ENCODE measurements at regions not wholly inside any gene's neighbourhood (a gene's known extent, or its start where the extent isn't known, plus 50 kb on each side); places are given as distances from the start of the nearest gene placed in this dataset.

- CTCF ChIA-PET = no interaction called here
- ATAC-seq = no peak
- Histone ChIP-seq H3K36me3 (ENCODE audit: control insufficient read depth, insufficient read depth, low read length) (no peaks in the 10 kb centered on the region), H3K4me3 (ENCODE audit: low read depth in 2 of 2, low read length in 2 of 2) (no peak overlapping the region), H3K27ac (ENCODE audit: low read length) (no peak overlapping the region), H3K9me3 (ENCODE audit: control insufficient read depth, insufficient read depth, low read depth, low read length) (no peaks in the 10 kb centered on the region), H3K27me3 (ENCODE audit: control insufficient read depth, insufficient read depth, low read length) (no peaks in the 10 kb centered on the region; the same call in 1 of the 2 replicates), H3K4me1 (ENCODE audit: control insufficient read depth, insufficient read depth, low read length) (no peaks in the 10 kb centered on the region)
- DNase-seq (ENCODE audit: low read depth, low spot score) = no peak
- in situ Hi-C loops (cut with HindIII; ENCODE audit: low pct_unique_long_range_greater_than_20kb, low sequenced_read_pairs) (no loop called here), intact Hi-C loops (cut with micrococcal nuclease; ENCODE audit: unreplicated experiment) (loop anchor here (2.0 kb wide), 1 partner anchor 14 kb away; no protein-coding TSS in a partner anchor)
- POLR2A ChIA-PET = no interaction called here
- TF ChIP-seq, protein P1, sequence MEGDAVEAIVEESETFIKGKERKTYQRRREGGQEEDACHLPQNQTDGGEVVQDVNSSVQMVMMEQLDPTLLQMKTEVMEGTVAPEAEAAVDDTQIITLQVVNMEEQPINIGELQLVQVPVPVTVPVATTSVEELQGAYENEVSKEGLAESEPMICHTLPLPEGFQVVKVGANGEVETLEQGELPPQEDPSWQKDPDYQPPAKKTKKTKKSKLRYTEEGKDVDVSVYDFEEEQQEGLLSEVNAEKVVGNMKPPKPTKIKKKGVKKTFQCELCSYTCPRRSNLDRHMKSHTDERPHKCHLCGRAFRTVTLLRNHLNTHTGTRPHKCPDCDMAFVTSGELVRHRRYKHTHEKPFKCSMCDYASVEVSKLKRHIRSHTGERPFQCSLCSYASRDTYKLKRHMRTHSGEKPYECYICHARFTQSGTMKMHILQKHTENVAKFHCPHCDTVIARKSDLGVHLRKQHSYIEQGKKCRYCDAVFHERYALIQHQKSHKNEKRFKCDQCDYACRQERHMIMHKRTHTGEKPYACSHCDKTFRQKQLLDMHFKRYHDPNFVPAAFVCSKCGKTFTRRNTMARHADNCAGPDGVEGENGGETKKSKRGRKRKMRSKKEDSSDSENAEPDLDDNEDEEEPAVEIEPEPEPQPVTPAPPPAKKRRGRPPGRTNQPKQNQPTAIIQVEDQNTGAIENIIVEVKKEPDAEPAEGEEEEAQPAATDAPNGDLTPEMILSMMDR (IDR thresholded peaks at IDR 0.05) = no peak
- BruUV-seq (replicated peaks) = no TSS peak
These were observed 187.7 kb downstream of the PTPN20 start for GRCh38 chr10:47098964-47099363.

DNA sequence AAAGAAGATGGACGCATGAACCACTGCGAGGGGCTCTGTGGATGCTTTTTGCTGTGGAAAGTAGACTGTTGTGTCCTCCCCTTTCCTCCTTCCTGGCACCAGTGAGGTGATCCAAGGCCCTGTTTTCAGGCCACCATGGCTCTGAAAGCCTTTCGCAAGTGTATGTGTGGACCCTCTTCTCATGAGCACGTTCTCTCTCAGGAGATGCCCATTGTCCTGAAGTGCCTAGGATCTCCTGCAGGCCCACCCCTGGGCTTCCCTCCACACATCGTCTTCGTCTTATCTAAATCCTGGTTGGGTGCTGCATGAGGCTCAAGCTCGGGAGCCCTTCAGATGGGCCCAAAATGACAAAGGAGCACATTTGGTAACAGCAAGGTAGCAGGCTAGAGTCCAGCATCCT lies 188.2 kb downstream of the PTPN20 start:
- no peaks in the 10 kb centered on the region for H3K36me3 ChIP-seq (ENCODE audit: control insufficient read depth, insufficient read depth, low read length)
- H3K27ac ChIP-seq (ENCODE audit: low read length) = no peak overlapping the region
- DNase-seq (ENCODE audit: low read depth, low spot score) (no peak), ATAC-seq (no peak)
- no peak for TF ChIP-seq TCF7L2 (IDR thresholded peaks at IDR 0.05; ENCODE audit: low read depth, low read length)
- TF ChIP-seq, protein P1 (IDR thresholded peaks at IDR 0.05) = no peak
- TF ChIP-seq POLR2AphosphoS5 (IDR thresholded peaks at IDR 0.05; ENCODE audit: low read depth, low read length) = no peak
- no peak for TF ChIP-seq REST (IDR thresholded peaks at IDR 0.05; ENCODE audit: insufficient read depth in 1 of 2, low read depth in 2 of 2, low read length in 1 of 2)
- no peak for TF ChIP-seq SIN3A (IDR thresholded peaks at IDR 0.05; ENCODE audit: borderline replicate concordance, insufficient read depth, low read depth, low read length)
- BruUV-seq (replicated peaks) = no TSS peak
- POLR2A ChIA-PET = no interaction called here
- no peak overlapping the region for H3K4me3 ChIP-seq (ENCODE audit: low read depth in 2 of 2, low read length in 2 of 2)
- intact Hi-C loops (cut with micrococcal nuclease; ENCODE audit: unreplicated experiment) = loop anchor here (2.0 kb wide), 1 partner anchor 15 kb away; no protein-coding TSS in a partner anchor
- H3K9me3 ChIP-seq (ENCODE audit: control insufficient read depth, insufficient read depth, low read depth, low read length) = no peaks in the 10 kb centered on the region
- CTCF ChIA-PET = no interaction called here
- in situ Hi-C loops (cut with HindIII; ENCODE audit: low pct_unique_long_range_greater_than_20kb, low sequenced_read_pairs) = no loop called here
- no peaks in the 10 kb centered on the region for H3K4me1 ChIP-seq (ENCODE audit: control insufficient read depth, insufficient read depth, low read length)
- H3K27me3 ChIP-seq (ENCODE audit: control insufficient read depth, insufficient read depth, low read length) = no peaks in the 10 kb centered on the region; the same call in 1 of the 2 replicates

DNA sequence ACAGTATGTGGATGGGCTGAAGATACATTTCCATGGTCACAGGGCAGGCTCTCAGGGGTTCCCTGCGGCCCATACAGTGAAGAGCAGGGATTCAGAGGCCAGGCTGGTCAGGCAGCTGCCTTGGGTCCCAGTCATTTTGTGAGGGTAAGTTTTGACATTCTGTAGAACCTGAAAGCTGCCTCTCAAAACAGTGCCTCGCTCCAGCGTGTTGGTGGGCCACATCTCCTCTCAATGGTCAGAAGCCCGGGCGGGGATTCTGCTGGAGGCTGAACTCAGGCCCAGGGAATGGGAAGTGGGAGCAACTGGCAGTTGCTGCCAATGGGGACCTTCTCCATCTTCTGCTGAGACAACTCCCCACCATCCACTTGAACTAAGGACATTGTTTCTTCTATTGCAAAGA lies 190.0 kb downstream of the PTPN20 start:
- no peaks in the 10 kb centered on the region; the same call in 1 of the 2 replicates for H3K27me3 ChIP-seq (ENCODE audit: control insufficient read depth, insufficient read depth, low read length)
- H3K9me3 ChIP-seq (ENCODE audit: control insufficient read depth, insufficient read depth, low read depth, low read length) = no peaks in the 10 kb centered on the region
- no peak overlapping the region for H3K27ac ChIP-seq (ENCODE audit: low read length)
- TF ChIP-seq REST (IDR thresholded peaks at IDR 0.05; ENCODE audit: insufficient read depth in 1 of 2, low read depth in 2 of 2, low read length in 1 of 2) (no peak), POLR2AphosphoS5 (IDR thresholded peaks at IDR 0.05; ENCODE audit: low read depth, low read length) (no peak), SIN3A (IDR thresholded peaks at IDR 0.05; ENCODE audit: borderline replicate concordance, insufficient read depth, low read depth, low read length) (no peak), TCF7L2 (IDR thresholded peaks at IDR 0.05; ENCODE audit: low read depth, low read length) (no peak)
- TF ChIP-seq, protein P1 (IDR thresholded peaks at IDR 0.05) = no peak
- ChIA-PET POLR2A (no interaction called here), CTCF (no interaction called here)
- no peak overlapping the region for H3K4me3 ChIP-seq (ENCODE audit: low read depth in 2 of 2, low read length in 2 of 2)
- in situ Hi-C loops (cut with HindIII; ENCODE audit: low pct_unique_long_range_greater_than_20kb, low sequenced_read_pairs) = no loop called here
- no TSS peak for BruUV-seq (replicated peaks)
- no peaks in the 10 kb centered on the region for H3K4me1 ChIP-seq (ENCODE audit: control insufficient read depth, insufficient read depth, low read length)
- intact Hi-C loops (cut with micrococcal nuclease; ENCODE audit: unreplicated experiment) = no loop called here
- ATAC-seq (no peak), DNase-seq (ENCODE audit: low read depth, low spot score) (no peak)
- H3K36me3 ChIP-seq (ENCODE audit: control insufficient read depth, insufficient read depth, low read length) = no peaks in the 10 kb centered on the region
